ENCODE measurements at regions not wholly inside any gene's neighbourhood (a gene's known extent, or its start where the extent isn't known, plus 50 kb on each side); places are given as distances from the start of the nearest gene placed in this dataset.

- TF ChIP-seq CTCF (conservative IDR thresholded peaks at IDR 0.05; ENCODE audit: low read depth in 2 of 2) (no peak), EZH2phosphoT487 (IDR thresholded peaks at IDR 0.05; ENCODE audit: unreplicated experiment) (no peak), POLR2AphosphoS5 (IDR thresholded peaks at IDR 0.05; ENCODE audit: low read depth) (no peak), ETS1 (IDR thresholded peaks at IDR 0.05) (no peak), JUNB (IDR thresholded peaks at IDR 0.05; ENCODE audit: unreplicated experiment) (no peak)
Measured at GRCh38 chr2:120451334-120451733, 105.4 kb downstream of the INHBB start.
